Activated CD4-positive, alpha-beta memory T cell treated with anti-CD3 and anti-CD28 coated beads, Interleukin-2, amount 10 ng/mL, durations not matched to agents 7 days and 5 days (primary cell): ENCODE measurements at regions not wholly inside any gene's neighbourhood (a gene's known extent, or its start where the extent isn't known, plus 50 kb on each side); places are given as distances from the start of the nearest gene placed in this dataset.

Experiments used
- CTCF ChIA-PET: fragments of 350-600 bp; sonication (Branson Sonifier 250); formaldehyde crosslinking; loops from one replicate; lab custom pipeline; 2021; ENCODE audit warnings: antibody characterized with exemption, inconsistent platforms; lab: Charles Lee
- POLR2A ChIA-PET: fragments of 350-600 bp; sonication (Branson Sonifier 250); formaldehyde crosslinking; loops from one replicate; lab custom pipeline; 2021; ENCODE audit warnings: antibody characterized with exemption; lab: Charles Lee
- DNase-seq: peaks from one replicate; pipeline ENCODE4 v3.0.0-alpha.2; 2020
- H3K27ac Mint-ChIP-seq: one replicate; pipeline ENCODE4 v1.8.0; 2021; ENCODE audit warnings: mild to moderate bottlenecking, mixed read lengths
- H3K27me3 Mint-ChIP-seq: one replicate; pipeline ENCODE4 v1.8.0; 2021; ENCODE audit warnings: mixed read lengths
- H3K36me3 Mint-ChIP-seq: one replicate; pipeline ENCODE4 v1.8.0; 2021; ENCODE audit warnings: low read depth, mixed read lengths
- H3K4me1 Mint-ChIP-seq: one replicate; pipeline ENCODE4 v1.8.0; 2021; ENCODE audit warnings: mixed read lengths
- H3K4me3 Mint-ChIP-seq: one replicate; pipeline ENCODE4 v1.8.0; 2021; ENCODE audit warnings: mild to moderate bottlenecking, mixed read lengths
- H3K9me3 Mint-ChIP-seq: one replicate; pipeline ENCODE4 v1.8.0; 2021; ENCODE audit warnings: mixed read lengths

DNA sequence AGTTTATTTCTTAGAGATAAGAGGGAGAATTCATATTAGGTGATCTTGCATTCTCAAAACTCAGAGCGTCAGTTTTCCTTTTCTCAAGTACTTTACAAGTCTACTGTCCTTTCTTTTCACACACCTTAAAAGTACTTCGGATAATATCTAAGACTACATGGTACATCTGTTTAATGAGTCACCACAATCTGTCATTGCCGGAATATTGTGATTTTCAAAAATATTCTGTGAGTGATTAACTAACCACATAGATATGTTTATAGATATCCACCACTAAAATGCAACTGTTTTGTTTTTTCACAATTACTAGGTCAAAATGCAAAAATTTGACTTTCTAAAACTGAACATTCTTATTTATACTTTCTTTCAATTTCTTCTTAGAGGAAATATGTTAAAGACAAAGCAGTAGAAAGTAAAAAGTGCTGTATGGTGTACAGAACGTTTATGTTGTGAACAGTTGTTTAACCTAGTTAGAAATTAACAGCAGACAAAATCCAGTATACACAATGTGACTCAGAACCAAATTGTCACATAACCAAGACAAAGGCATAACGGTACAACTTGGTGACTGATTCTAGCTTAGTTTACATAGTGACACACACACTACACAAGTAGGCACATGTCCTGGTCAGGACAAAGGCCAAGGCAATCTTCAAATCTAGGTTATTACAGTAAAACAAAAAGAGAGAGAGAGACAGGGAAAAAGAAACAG is 482.9 kb downstream of the NAF1 start:
- no peak for DNase-seq
- peaks cover 1% of the 10 kb centered on the region for H3K9me3 Mint-ChIP-seq
- H3K4me3 Mint-ChIP-seq: no peak overlapping the region
- ChIA-PET POLR2A (no interaction called here), CTCF (no interaction called here)
- no peaks in the 10 kb centered on the region for H3K4me1 Mint-ChIP-seq
- H3K36me3 Mint-ChIP-seq: no peaks in the 10 kb centered on the region
- no peaks in the 10 kb centered on the region for H3K27me3 Mint-ChIP-seq
- H3K27ac Mint-ChIP-seq: no peak overlapping the region

DNA sequence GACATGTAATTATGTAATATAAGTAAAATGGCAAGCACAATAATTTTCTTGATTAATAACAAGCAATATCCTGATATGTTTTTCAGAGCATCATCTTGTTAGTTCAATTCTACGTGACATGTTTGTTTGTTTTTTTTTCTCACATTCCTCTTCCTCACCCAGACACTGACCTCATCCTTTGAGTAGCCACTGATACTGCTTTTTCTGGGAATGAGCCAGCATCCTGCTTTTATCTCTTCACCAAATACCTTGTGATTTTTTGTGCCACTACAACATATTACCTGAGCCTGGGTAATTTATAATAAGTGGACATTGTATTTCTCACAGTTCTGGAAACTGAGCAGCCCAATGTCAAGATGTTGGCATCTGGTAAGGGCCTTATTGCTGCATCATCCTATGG is 484.0 kb downstream of the NAF1 start:
- H3K4me1 Mint-ChIP-seq: no peaks in the 10 kb centered on the region
- CTCF ChIA-PET: no interaction called here
- H3K4me3 Mint-ChIP-seq: no peak overlapping the region
- no peaks in the 10 kb centered on the region for H3K36me3 Mint-ChIP-seq
- no peak overlapping the region for H3K27ac Mint-ChIP-seq
- H3K27me3 Mint-ChIP-seq: no peaks in the 10 kb centered on the region
- POLR2A ChIA-PET: no interaction called here
- DNase-seq: no peak
- peaks cover 7% of the 10 kb centered on the region for H3K9me3 Mint-ChIP-seq

DNA sequence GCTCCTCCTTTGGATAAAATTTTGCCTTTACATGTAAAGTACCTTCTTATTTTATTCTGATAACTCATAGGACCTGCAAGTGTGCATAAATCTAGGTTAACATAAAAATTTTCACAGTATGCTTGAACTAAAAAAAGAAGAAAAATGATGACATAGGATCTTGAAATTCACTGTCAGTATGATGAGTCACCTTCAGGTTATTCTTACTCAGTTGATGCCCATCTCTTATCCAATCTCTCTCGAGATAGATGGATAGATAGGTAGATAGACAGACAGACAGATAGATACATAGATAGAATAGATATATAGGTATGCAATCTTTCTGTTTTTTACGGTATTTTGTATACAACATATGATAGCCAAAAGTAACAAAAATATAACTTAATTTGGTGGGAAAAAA is 485.5 kb downstream of the NAF1 start:
- H3K9me3 Mint-ChIP-seq: peaks cover 9% of the 10 kb centered on the region
- no peak overlapping the region for H3K4me3 Mint-ChIP-seq
- DNase-seq: no peak
- no peaks in the 10 kb centered on the region for H3K4me1 Mint-ChIP-seq
- no peaks in the 10 kb centered on the region for H3K36me3 Mint-ChIP-seq
- H3K27ac Mint-ChIP-seq: no peak overlapping the region
- no peaks in the 10 kb centered on the region for H3K27me3 Mint-ChIP-seq
- ChIA-PET CTCF (no interaction called here), POLR2A (no interaction called here)

DNA sequence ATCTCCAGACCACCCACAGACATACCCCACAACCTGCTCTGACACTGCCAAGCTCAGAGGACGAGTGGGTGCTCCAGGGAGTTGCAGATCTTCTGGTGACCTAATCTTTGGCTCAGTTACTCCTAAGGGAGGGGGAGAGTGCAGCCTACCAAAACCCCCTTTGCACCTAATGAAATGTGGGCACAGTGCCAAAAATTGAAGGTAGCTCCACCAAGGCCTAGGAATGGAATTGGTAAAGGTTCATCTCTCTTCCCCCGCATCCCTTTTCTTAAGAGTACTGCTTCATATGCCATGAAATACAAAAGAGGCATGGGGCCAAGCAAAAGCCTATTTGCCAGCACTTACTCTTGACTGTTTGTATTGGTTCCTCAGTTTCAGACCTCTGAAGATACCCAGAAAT is 491.0 kb downstream of the NAF1 start:
- no peak overlapping the region for H3K27ac Mint-ChIP-seq
- H3K4me1 Mint-ChIP-seq: no peaks in the 10 kb centered on the region
- CTCF ChIA-PET: no interaction called here
- POLR2A ChIA-PET: no interaction called here
- DNase-seq: no peak
- H3K36me3 Mint-ChIP-seq: no peaks in the 10 kb centered on the region
- H3K27me3 Mint-ChIP-seq: no peaks in the 10 kb centered on the region
- peaks cover 10% of the 10 kb centered on the region for H3K9me3 Mint-ChIP-seq
- no peak overlapping the region for H3K4me3 Mint-ChIP-seq

DNA sequence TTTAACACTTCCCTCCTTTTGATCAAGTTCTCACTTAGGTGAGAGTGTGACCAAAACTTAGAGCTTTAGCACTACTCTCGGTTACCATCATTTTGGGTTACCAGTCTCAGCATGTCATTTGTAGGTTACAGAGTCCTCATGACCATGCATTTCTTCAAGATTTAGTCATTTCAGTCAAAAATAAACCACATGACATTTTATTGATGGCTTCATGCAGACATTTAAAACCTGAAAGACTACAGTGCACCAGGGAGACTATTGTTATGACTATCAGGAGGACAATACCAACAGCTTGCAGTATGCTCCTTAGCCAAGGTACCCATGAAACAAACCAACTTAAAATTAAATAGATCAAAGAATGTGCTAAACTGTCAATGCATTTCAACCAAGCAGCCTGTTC is 498.1 kb upstream of the FSTL5 start:
- ChIA-PET POLR2A (no interaction called here), CTCF (no interaction called here)
- no peak overlapping the region for H3K4me3 Mint-ChIP-seq
- H3K9me3 Mint-ChIP-seq: no peaks in the 10 kb centered on the region
- no peak overlapping the region for H3K27ac Mint-ChIP-seq
- H3K27me3 Mint-ChIP-seq: no peaks in the 10 kb centered on the region
- H3K36me3 Mint-ChIP-seq: no peaks in the 10 kb centered on the region
- no peak for DNase-seq
- H3K4me1 Mint-ChIP-seq: no peaks in the 10 kb centered on the region

DNA sequence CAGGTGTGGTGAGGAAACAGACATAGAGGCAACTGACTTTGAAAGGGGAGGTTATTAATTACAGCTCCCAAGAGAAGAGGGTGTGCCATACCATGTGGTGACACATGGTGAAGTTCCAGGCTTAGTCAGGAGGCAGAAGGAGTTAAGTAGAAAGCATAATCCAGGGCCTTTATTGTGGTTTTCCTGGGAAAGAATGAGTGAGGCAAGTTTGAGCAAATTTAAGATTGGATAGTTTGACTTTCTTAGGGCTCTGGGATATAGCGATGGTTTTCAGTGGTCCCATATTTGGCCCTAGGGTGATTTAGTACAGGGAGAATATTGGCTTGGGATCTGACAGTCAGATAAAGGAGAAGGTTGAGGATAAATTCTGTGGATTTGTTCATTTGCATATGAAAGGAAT is 495.9 kb upstream of the FSTL5 start:
- H3K27me3 Mint-ChIP-seq: no peaks in the 10 kb centered on the region
- ChIA-PET POLR2A (no interaction called here), CTCF (no interaction called here)
- no peaks in the 10 kb centered on the region for H3K36me3 Mint-ChIP-seq
- H3K4me3 Mint-ChIP-seq: no peak overlapping the region
- H3K4me1 Mint-ChIP-seq: no peaks in the 10 kb centered on the region
- no peak for DNase-seq
- H3K27ac Mint-ChIP-seq: no peak overlapping the region
- H3K9me3 Mint-ChIP-seq: peaks cover 3% of the 10 kb centered on the region

DNA sequence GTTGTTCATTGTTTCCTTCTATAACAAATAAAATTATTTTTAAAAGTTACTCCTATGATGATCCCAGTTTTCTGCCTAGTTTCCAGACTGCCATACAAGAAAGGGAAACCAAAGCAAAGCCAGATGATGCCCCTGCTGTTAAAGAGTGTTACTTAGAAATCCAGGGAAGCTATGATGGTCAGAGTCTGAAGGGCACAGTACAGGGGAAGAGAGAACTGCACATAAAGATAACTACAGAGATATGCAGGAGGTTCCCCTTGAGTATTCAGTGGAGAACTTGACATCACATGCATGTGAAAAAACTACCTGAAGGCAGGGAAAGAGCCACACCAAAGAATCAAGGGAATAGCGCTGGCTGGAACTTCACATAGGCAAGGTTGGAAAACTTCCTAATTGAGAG is 494.2 kb upstream of the FSTL5 start:
- H3K27me3 Mint-ChIP-seq: no peaks in the 10 kb centered on the region
- peaks cover 3% of the 10 kb centered on the region for H3K9me3 Mint-ChIP-seq
- no peak for DNase-seq
- no peaks in the 10 kb centered on the region for H3K36me3 Mint-ChIP-seq
- H3K4me1 Mint-ChIP-seq: no peaks in the 10 kb centered on the region
- CTCF ChIA-PET: no interaction called here
- POLR2A ChIA-PET: no interaction called here
- H3K27ac Mint-ChIP-seq: no peak overlapping the region
- H3K4me3 Mint-ChIP-seq: no peak overlapping the region

DNA sequence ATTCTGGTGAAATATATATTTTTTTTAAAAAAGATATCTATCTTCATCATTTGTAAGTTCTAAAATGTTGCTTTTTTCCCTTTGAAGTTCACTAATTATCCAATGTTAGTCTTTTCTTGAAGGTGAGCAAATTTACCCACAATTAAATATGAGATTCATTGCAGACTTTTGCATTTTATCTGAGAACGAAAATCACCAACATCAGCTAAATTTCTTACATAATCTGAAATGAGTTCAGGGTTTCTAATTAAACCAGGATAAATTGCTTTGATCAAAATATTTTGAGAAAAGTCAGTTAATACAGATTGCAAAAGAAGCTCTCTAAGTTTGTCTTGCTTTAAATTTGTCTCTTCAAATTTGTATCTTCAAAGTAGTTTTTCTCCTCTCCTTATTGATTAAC is 486.4 kb upstream of the FSTL5 start:
- ChIA-PET POLR2A (no interaction called here), CTCF (no interaction called here)
- Mint-ChIP-seq H3K27ac (no peak overlapping the region), H3K36me3 (no peaks in the 10 kb centered on the region), H3K27me3 (no peaks in the 10 kb centered on the region), H3K9me3 (peaks cover 3% of the 10 kb centered on the region), H3K4me3 (no peak overlapping the region), H3K4me1 (no peaks in the 10 kb centered on the region)
- no peak for DNase-seq

DNA sequence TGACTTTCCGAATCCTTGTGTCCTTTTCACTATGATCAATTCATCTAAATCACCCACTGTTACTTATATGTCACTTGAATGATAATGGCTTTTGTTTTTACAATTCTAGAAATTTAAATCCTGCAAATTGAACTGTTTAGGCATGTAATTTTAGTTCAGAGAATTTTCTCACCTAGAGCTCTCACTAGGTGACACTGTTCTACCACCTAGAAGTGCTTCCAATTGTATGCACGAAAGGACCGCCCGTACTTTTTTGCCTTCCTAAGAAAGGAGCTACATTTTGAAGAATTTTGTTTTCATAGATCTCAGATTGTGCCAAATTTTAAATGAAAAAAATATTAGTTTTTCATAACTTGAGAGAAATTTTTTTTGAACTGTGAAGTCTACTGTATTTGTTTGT is 481.6 kb upstream of the FSTL5 start:
- Mint-ChIP-seq H3K27ac (no peak overlapping the region), H3K4me1 (no peaks in the 10 kb centered on the region), H3K27me3 (no peaks in the 10 kb centered on the region), H3K9me3 (no peaks in the 10 kb centered on the region), H3K36me3 (no peaks in the 10 kb centered on the region), H3K4me3 (no peak overlapping the region)
- CTCF ChIA-PET: no interaction called here
- POLR2A ChIA-PET: no interaction called here
- DNase-seq: no peak

DNA sequence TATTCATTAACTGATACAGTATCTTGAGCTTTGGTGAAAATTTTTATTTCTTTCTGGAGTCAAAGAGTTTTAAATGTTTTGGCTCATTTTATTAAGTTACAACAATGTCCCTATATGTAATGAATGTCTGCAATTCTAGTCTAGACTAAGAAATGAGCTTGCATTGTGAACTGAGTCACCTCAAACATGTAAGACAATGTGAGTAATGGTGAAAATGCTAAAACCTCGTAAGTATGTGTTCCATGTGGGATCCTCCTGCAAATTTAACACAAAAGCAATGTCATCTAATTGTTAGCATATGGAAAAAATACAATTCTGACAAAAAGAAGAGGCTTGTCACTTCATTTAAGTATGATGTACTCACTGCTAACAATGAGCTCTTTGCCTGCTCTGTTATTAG is 480.5 kb upstream of the FSTL5 start:
- DNase-seq: no peak
- Mint-ChIP-seq H3K27me3 (no peaks in the 10 kb centered on the region), H3K4me3 (no peak overlapping the region), H3K27ac (no peak overlapping the region), H3K4me1 (no peaks in the 10 kb centered on the region), H3K36me3 (no peaks in the 10 kb centered on the region), H3K9me3 (no peaks in the 10 kb centered on the region)
- ChIA-PET CTCF (no interaction called here), POLR2A (no interaction called here)

DNA sequence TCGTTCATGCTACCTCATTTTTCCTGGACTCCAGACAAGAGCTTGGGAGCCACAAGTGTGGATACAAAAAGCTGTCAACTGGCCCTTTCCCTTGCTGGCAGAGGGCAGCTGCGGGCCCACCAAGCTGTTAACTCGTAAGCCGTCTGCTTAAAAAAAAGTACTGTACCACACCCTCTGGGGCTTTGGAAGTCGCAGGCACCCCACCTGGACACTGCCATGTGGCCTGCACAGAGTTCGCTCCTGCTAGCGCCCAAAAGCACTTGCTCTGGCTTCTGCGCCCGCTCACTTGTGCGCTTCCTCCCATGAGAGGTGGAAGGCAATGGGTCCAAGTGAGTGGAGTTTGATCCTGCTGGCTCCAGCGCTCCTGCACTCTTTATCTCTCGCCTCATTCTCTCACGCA is 476.4 kb upstream of the FSTL5 start:
- no peak for DNase-seq
- H3K27me3 Mint-ChIP-seq: no peaks in the 10 kb centered on the region
- no peak overlapping the region for H3K27ac Mint-ChIP-seq
- no peaks in the 10 kb centered on the region for H3K36me3 Mint-ChIP-seq
- POLR2A ChIA-PET: no interaction called here
- H3K4me1 Mint-ChIP-seq: no peaks in the 10 kb centered on the region
- no peaks in the 10 kb centered on the region for H3K9me3 Mint-ChIP-seq
- H3K4me3 Mint-ChIP-seq: no peak overlapping the region
- CTCF ChIA-PET: no interaction called here

DNA sequence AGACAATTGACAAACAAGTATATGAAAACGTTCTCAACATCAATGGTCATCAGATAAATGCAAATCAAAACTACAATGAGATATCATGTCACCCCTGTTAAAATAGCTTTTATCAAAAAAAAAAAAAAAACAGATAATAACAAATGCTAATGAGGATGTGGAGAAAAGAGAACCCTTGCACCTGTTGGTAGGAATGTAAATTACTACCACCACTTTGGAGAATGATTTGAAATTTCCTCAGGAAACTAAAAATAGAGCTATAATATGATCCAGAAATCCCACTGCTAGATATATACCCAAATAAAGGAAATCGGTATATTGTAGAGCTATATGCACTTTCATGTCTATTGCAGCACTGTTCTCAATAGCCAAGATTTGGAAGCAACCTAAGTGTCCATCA is 470.6 kb upstream of the FSTL5 start:
- Mint-ChIP-seq H3K27me3 (no peaks in the 10 kb centered on the region), H3K4me1 (no peaks in the 10 kb centered on the region), H3K36me3 (no peaks in the 10 kb centered on the region), H3K27ac (no peak overlapping the region), H3K9me3 (peaks cover 3% of the 10 kb centered on the region), H3K4me3 (no peak overlapping the region)
- DNase-seq: no peak
- ChIA-PET POLR2A (no interaction called here), CTCF (no interaction called here)

DNA sequence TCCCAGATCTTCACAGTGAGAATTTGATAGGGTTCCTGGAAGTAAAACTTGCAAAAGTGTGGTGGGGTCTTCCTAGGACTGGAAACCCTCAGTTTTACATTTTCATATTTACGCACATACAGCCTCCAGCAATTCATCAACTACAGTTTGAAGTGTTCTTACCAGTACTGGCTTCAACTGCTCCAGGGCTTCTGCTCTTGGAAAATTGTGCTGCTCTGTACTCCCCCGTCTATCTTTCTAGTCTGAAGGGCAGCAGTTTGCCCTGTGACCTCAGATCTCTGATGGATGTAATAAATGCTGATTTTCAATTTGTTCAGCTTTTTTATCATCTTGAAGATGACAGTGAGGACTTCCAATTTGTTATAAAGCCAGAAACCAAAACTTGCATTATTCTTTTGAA is 458.9 kb upstream of the FSTL5 start:
- no peak overlapping the region for H3K27ac Mint-ChIP-seq
- no peaks in the 10 kb centered on the region for H3K4me1 Mint-ChIP-seq
- DNase-seq: no peak
- no peaks in the 10 kb centered on the region for H3K9me3 Mint-ChIP-seq
- no peaks in the 10 kb centered on the region for H3K27me3 Mint-ChIP-seq
- POLR2A ChIA-PET: no interaction called here
- no peak overlapping the region for H3K4me3 Mint-ChIP-seq
- no peaks in the 10 kb centered on the region for H3K36me3 Mint-ChIP-seq
- CTCF ChIA-PET: no interaction called here

DNA sequence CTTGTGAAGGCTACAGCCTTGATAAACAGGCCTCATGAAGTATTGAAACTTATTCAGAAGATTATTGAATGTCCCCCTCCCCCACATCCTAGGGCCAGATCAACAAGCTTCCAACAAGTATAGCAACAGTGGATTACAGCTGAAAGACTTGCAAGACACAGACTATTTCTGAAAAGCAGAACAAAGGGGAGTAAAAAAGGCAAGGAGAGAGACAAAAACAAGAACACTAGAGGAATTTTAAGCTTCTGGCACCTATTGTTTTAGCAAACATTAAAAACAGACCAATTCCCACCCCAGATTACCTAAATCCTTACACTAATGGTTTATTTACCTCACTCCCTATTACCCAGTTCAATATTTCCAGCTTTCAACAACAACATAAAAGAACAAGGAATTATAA is 446.3 kb upstream of the FSTL5 start:
- Mint-ChIP-seq H3K4me1 (no peaks in the 10 kb centered on the region), H3K27me3 (no peaks in the 10 kb centered on the region), H3K27ac (no peak overlapping the region), H3K4me3 (no peak overlapping the region), H3K9me3 (no peaks in the 10 kb centered on the region), H3K36me3 (no peaks in the 10 kb centered on the region)
- POLR2A ChIA-PET: no interaction called here
- CTCF ChIA-PET: no interaction called here
- DNase-seq: no peak
